Neuronal stem cell (in vitro differentiated cells): ENCODE measurements at regions not wholly inside any gene's neighbourhood (a gene's known extent, or its start where the extent isn't known, plus 50 kb on each side); places are given as distances from the start of the nearest gene placed in this dataset.

Source experiments
- DNase-seq: peaks from one replicate; pipeline ENCODE4 v3.0.0-alpha.2; 2013; ENCODE audit warnings: low spot score
- H2AFZ ChIP-seq: one replicate; pipeline ENCODE4 v1.6.1; 2013; ENCODE audit warnings: mild to moderate bottlenecking, low read length, inconsistent platforms
- H2AK5ac ChIP-seq: 2 replicates; pipeline ENCODE4 v1.6.1; 2013; ENCODE audit warnings: low read depth, mild to moderate bottlenecking, inconsistent platforms, low read length, moderate library complexity, mixed read lengths
- H2BK120ac ChIP-seq: 2 replicates; pipeline ENCODE4 v1.6.1; 2013; ENCODE audit warnings: low read depth, mild to moderate bottlenecking, inconsistent platforms, low read length, moderate library complexity, mixed read lengths
- H2BK12ac ChIP-seq: one replicate; pipeline ENCODE4 v1.6.1; 2013; ENCODE audit warnings: low read length, inconsistent platforms
- H2BK15ac ChIP-seq: 2 replicates; pipeline ENCODE4 v1.6.1; 2013; ENCODE audit warnings: mild to moderate bottlenecking, low read length, inconsistent platforms, mixed read lengths
- H2BK5ac ChIP-seq: one replicate; pipeline ENCODE4 v1.6.1; 2013; ENCODE audit warnings: inconsistent platforms, mild to moderate bottlenecking, low read length, moderate library complexity
- H3K14ac ChIP-seq: one replicate; pipeline ENCODE4 v1.6.1; 2013; ENCODE audit warnings: low read length, inconsistent platforms
- H3K18ac ChIP-seq: 2 replicates; pipeline ENCODE4 v1.6.1; 2013; ENCODE audit warnings: low read length, inconsistent platforms
- H3K23ac ChIP-seq: 2 replicates; pipeline ENCODE4 v1.6.1; 2013; ENCODE audit warnings: low read depth, mild to moderate bottlenecking, mixed read lengths, low read length, inconsistent platforms; ENCODE audit not compliant: poor library complexity
- H3K27ac ChIP-seq: replicated peaks from 3 replicates; pipeline ENCODE4 v1.5.1; 2013; ENCODE audit warnings: low read length, inconsistent platforms
- H3K27me3 ChIP-seq, 3 experiments: 2 replicates each; pipeline ENCODE4 v1.6.1; 2013; ENCODE audit warnings: low read length in 3 of 3, mild to moderate bottlenecking in 2 of 3, inconsistent platforms in 1 of 3, low read depth in 1 of 3, mixed read lengths in 1 of 3, moderate library complexity in 1 of 3; ENCODE audit not compliant: control insufficient read depth in 3 of 3, insufficient read depth in 3 of 3
- H3K36me3 ChIP-seq, 2 donors: replicated peaks in 1 of 2; 2 replicates each; pipeline ENCODE4 v1.6.1; 2013; ENCODE audit warnings: low read length in 2 of 2; ENCODE audit not compliant: control insufficient read depth in 2 of 2, insufficient read depth in 2 of 2
- H3K4ac ChIP-seq: 2 replicates; pipeline ENCODE4 v1.6.1; 2013; ENCODE audit warnings: inconsistent platforms, mild to moderate bottlenecking, low read length, moderate library complexity
- H3K4me1 ChIP-seq, 2 donors: 1 replicate in 1 of 2; 2 replicates in 1 of 2; pipeline ENCODE4 v1.6.1; 2013; ENCODE audit warnings: low read length in 2 of 2, low read depth in 1 of 2; ENCODE audit not compliant: control insufficient read depth in 2 of 2, insufficient read depth in 1 of 2
- H3K4me2 ChIP-seq: one replicate; pipeline ENCODE4 v1.6.1; 2013; ENCODE audit warnings: mild to moderate bottlenecking, low read length, inconsistent platforms; ENCODE audit not compliant: insufficient read depth, poor library complexity, severe bottlenecking
- H3K4me3 ChIP-seq, 2 donors: 2 replicates each; pipeline ENCODE4 v1.5.1; 2013; ENCODE audit warnings: low read length in 2 of 2, mild to moderate bottlenecking in 2 of 2, inconsistent platforms in 1 of 2, moderate library complexity in 1 of 2
- H3K79me1 ChIP-seq: one replicate; pipeline ENCODE4 v1.6.1; 2013; ENCODE audit warnings: low read depth, mild to moderate bottlenecking, inconsistent platforms, low read length, moderate library complexity
- H3K9ac ChIP-seq: one replicate; pipeline ENCODE4 v1.6.1; 2013; ENCODE audit warnings: mild to moderate bottlenecking, low read depth, low read length, inconsistent platforms; ENCODE audit not compliant: poor library complexity
- H3K9me3 ChIP-seq, 2 donors: replicated peaks in 1 of 2; 2 replicates each; pipeline versions ENCODE3 to v1.6.1; 2013; ENCODE audit warnings: low read length in 2 of 2, mild to moderate bottlenecking in 2 of 2, inconsistent platforms in 1 of 2, low read depth in 1 of 2, mixed read lengths in 1 of 2, moderate library complexity in 1 of 2; ENCODE audit not compliant: control insufficient read depth in 2 of 2, insufficient read depth in 1 of 2
- H4K8ac ChIP-seq: one replicate; pipeline ENCODE4 v1.6.1; 2013; ENCODE audit warnings: low read depth, mild to moderate bottlenecking, inconsistent platforms, low read length, moderate library complexity
- H4K91ac ChIP-seq: one replicate; pipeline ENCODE4 v1.6.1; 2013; ENCODE audit warnings: low read length, low read depth, mild to moderate bottlenecking, inconsistent platforms; ENCODE audit not compliant: poor library complexity
- WGBS, 2 donors: extraction: QIAGEN DNeasy Blood & Tissue Kit; methylation state at CpG; one replicate each; pipeline ENCODE4 v1.1.7; 2013; ENCODE audit warnings: missing lambda C conversion rate in 2 of 2, mixed read lengths in 1 of 2; ENCODE audit not compliant: insufficient read length in 2 of 2, insufficient replicate concordance in 1 of 2; ENCODE audit errors: extremely low coverage in 2 of 2; 5-methylcytosine and 5-hydroxymethylcytosine counted together

GRCh38 chr2:146477383-146477782, 1367.4 kb upstream of the ACVR2A start:
- H3K4ac ChIP-seq = no peak overlapping the region
- no peak for DNase-seq
- no peak overlapping the region for H2BK5ac ChIP-seq
- no CpG with 5 or more reads among the region's 5 CpGs for WGBS, 2 donors
- no peak overlapping the region for H3K4me3 ChIP-seq
- H2AK5ac ChIP-seq = no peak overlapping the region
- H3K4me1 ChIP-seq = no peaks in the 10 kb centered on the region
- no peak overlapping the region for H3K4me2 ChIP-seq
- no peak overlapping the region for H4K91ac ChIP-seq
- no peak overlapping the region for H3K27ac ChIP-seq
- H3K23ac ChIP-seq = no peak overlapping the region
- no peak overlapping the region for H3K14ac ChIP-seq
- H3K27me3 ChIP-seq = no peaks in the 10 kb centered on the region
- H2BK12ac ChIP-seq = no peak overlapping the region
- H2BK15ac ChIP-seq = no peak overlapping the region
- no peak overlapping the region for H4K8ac ChIP-seq
- peak overlapping the region; percentile 12 for H2AFZ ChIP-seq
- H3K36me3 ChIP-seq = no peaks in the 10 kb centered on the region
- H3K9ac ChIP-seq = no peak overlapping the region
- no peaks in the 10 kb centered on the region for H3K79me1 ChIP-seq
- H3K18ac ChIP-seq = no peak overlapping the region
- H2BK120ac ChIP-seq = no peak overlapping the region
- no peaks in the 10 kb centered on the region for H3K9me3 ChIP-seq

DNA sequence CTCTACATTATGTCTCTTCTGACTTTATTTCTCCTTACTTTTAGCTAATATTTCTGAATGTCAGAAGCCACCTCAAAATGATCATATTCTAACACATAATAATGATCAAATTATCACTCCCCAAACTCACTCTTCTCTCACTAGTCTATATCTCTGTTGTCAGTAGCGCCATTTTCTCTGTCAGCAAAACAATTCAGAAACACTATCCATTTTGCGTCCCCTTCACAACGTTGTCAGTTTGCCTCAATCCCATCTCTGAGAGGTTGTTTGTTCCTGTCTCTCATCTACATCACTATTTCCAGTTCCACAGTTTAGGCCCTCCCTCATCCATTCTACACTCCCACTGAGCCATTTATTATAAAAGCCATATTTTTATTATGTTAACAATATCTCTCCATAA, 1376.3 kb upstream of the ACVR2A start:
- Histone ChIP-seq H3K4me2 (no peak overlapping the region), H3K79me1 (no peaks in the 10 kb centered on the region), H3K4ac (no peak overlapping the region), H3K9me3 (no peaks in the 10 kb centered on the region), H2BK120ac (no peak overlapping the region), H3K27ac (no peak overlapping the region), H3K18ac (no peak overlapping the region), H2AFZ (no peak overlapping the region), H3K4me3 (no peak overlapping the region), H2BK15ac (no peak overlapping the region), H3K23ac (no peak overlapping the region), H3K9ac (no peak overlapping the region), H3K4me1 (peaks cover 0 to 2% of the 10 kb centered on the region in 2 donors), H4K8ac (no peak overlapping the region), H3K36me3 (no peaks in the 10 kb centered on the region), H2BK12ac (no peak overlapping the region), H4K91ac (no peak overlapping the region), H3K27me3 (no peaks in the 10 kb centered on the region), H2AK5ac (no peak overlapping the region), H3K14ac (no peak overlapping the region), H2BK5ac (no peak overlapping the region)
- whole genome bisulfite sequencing, 2 donors = no CpG with 5 or more reads among the region's 3 CpGs
- no peak for DNase-seq

- Histone ChIP-seq H3K4me1 (peaks cover 0 to 2% of the 10 kb centered on the region in 2 donors), H4K91ac (no peak overlapping the region), H3K36me3 (no peaks in the 10 kb centered on the region), H3K18ac (no peak overlapping the region), H2BK120ac (no peak overlapping the region), H3K4me3 (no peak overlapping the region), H3K9ac (no peak overlapping the region), H2AK5ac (no peak overlapping the region), H2BK15ac (no peak overlapping the region), H3K23ac (no peak overlapping the region), H2BK5ac (no peak overlapping the region), H2BK12ac (no peak overlapping the region), H3K79me1 (no peaks in the 10 kb centered on the region), H4K8ac (no peak overlapping the region), H3K27ac (no peak overlapping the region), H3K14ac (no peak overlapping the region), H3K4ac (no peak overlapping the region), H3K27me3 (no peaks in the 10 kb centered on the region), H3K4me2 (no peak overlapping the region), H2AFZ (no peak overlapping the region), H3K9me3 (peaks cover 0 to 1% of the 10 kb centered on the region in 2 donors)
- DNase-seq = no peak
- WGBS, 2 donors = no CpG with 5 or more reads among the region's 3 CpGs
These were observed 1377.4 kb upstream of the ACVR2A start for GRCh38 chr2:146467425-146467824.

- H3K18ac ChIP-seq = no peak overlapping the region
- no peak overlapping the region for H2BK5ac ChIP-seq
- no peak overlapping the region for H2BK120ac ChIP-seq
- H2BK12ac ChIP-seq = no peak overlapping the region
- H2BK15ac ChIP-seq = no peak overlapping the region
- H3K4me3 ChIP-seq = no peak overlapping the region
- H3K27me3 ChIP-seq = no peaks in the 10 kb centered on the region
- H3K4ac ChIP-seq = no peak overlapping the region
- DNase-seq = no peak
- H2AFZ ChIP-seq = no peak overlapping the region
- no peak overlapping the region for H3K23ac ChIP-seq
- peak overlapping the region; percentile 65 for H3K14ac ChIP-seq
- peaks cover 0 to 1% of the 10 kb centered on the region in 2 donors for H3K9me3 ChIP-seq
- H4K8ac ChIP-seq = peak overlapping the region; percentile 0
- no peak overlapping the region for H4K91ac ChIP-seq
- no peaks in the 10 kb centered on the region for H3K36me3 ChIP-seq
- WGBS, 2 donors = no CpG with 5 or more reads among the region's 7 CpGs
- H2AK5ac ChIP-seq = no peak overlapping the region
- no peaks in the 10 kb centered on the region for H3K79me1 ChIP-seq
- H3K27ac ChIP-seq = no peak overlapping the region
- no peak overlapping the region for H3K4me2 ChIP-seq
- H3K4me1 ChIP-seq = peaks cover 0 to 2% of the 10 kb centered on the region in 2 donors
- no peak overlapping the region for H3K9ac ChIP-seq
These were observed 1379.4 kb upstream of the ACVR2A start for GRCh38 chr2:146465460-146465859.
